Skeletal muscle cell (primary cell): ENCODE measurements at regions not wholly inside any gene's neighbourhood (a gene's known extent, or its start where the extent isn't known, plus 50 kb on each side); places are given as distances from the start of the nearest gene placed in this dataset.

Source experiments
- DNase-seq: peaks from one replicate; pipeline ENCODE4 v3.0.0-alpha.2; 2010; ENCODE audit warnings: low read depth
- H3K4me3 ChIP-seq: 2 replicates; pipeline ENCODE4 v1.5.1; 2011; ENCODE audit warnings: low read depth, mild to moderate bottlenecking, control low read depth, low read length, moderate library complexity

DNA sequence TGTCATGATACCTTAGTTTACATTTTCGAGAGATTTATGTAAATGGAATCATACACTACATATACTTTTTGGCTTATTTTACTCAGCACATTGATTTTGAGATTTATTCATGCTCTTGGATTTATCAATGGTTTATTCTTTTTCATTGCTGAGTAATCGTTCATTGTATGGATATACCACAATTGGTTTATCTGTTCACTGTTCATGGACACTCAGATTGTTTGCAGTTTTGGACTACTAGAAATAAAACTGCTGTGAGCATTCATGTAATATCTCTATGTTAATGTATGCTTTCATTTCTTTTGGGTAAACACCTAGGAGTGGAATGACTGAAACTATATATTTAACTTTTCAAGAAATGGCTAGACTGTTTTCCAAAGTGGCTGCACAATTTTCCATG is 550.9 kb upstream of the ADAMTS9 start:
- no peak for DNase-seq
- H3K4me3 ChIP-seq = no peak overlapping the region

DNA sequence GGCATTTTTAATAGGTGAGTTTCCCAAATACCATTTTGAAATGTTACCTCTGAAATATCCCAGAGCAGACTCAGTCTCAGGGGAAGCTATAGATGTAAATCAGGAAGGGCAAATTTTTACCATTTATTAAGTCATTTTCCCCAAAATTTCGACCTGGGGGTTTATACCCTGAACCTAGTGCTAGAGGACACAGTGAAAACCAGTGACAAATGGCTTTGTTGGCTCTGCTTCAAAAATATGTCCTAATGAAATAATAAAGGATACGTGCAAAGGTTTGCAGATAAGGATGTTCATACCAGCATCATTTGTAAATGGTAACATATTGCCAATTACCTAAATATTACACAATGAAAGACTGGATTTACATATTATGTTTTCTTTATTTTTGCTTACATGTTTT is 546.7 kb upstream of the ADAMTS9 start:
- no peak for DNase-seq
- no peak overlapping the region for H3K4me3 ChIP-seq

DNA sequence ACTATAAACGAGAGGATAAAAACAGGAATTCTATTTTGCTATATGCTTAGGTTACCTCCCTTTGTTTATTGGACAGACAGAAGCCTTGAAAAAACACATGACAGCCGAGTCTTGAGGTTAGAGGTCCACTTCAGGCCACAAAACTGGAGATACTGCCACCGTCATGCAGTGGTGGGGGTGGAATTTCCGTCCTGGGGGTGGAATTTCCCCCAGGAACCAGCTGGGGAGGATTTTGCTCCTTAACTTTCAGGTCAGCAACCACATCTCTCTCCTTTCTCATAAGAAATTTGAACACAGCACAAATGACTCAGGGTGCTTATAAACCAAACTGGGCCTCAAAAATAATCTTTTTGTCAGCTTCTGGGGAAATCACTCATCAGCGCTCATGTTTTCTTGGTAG is 545.8 kb upstream of the ADAMTS9 start:
- DNase-seq = no peak
- no peak overlapping the region for H3K4me3 ChIP-seq

DNA sequence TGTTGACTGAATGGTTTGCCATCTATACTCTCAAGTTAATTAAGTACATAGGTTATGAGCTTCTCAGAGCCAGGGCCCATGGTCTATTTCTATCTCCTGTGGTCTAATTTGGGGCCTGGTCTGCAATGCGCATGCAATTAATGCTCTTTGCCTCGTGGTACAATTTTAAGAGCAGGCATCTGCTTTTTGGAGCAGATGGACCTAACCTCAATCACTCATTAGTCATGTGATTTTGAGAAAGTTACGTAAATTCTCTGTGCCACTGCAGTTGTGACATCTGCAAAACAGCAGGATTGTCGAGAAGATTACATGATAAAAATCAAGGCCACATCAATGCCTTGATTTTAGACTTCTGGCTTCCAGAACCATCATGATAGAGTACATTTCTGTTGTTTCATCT is 543.7 kb upstream of the ADAMTS9 start:
- DNase-seq = no peak
- no peak overlapping the region for H3K4me3 ChIP-seq

DNA sequence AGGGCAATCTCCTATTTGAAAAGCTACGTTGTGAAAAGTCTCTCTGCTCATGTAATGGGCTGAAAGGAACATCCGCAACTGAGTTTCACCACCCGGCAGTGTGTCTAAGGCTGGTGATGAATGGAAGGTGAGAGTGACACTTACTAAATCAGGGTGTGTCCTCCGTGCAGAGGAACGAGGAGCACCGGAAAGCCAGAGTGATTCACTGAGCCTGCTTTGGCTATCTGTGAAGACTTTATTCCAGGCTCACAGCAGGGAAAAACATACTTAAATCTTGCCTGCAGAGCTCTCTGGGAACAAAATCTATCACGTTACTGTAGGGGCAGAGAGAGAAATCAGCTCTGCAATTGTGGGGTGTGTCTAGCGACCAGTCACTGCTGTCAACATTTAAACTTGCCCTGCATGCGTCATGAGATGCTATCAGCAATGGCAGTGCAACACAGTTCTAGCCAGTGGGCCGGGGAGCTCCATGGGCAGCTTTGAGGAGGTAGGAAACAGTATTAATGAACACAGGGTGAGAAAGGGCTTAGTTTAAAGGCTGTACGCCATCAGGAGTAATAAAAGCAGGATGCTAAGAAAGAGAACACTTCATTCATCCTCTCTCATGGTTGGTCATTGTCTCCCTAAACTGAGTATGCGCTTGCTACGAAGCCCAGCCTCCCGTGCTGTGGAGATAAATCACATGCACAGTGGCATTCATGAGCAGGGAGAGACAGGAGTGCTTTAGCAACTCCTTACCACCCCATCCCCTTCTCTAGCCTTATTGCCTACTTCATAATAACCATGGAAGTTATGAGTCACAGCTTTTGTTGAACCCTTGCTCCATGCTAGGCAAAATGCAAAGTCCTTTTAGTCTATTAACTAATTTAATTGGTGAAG is 542.7 kb upstream of the ADAMTS9 start:
- no peak overlapping the region for H3K4me3 ChIP-seq

DNA sequence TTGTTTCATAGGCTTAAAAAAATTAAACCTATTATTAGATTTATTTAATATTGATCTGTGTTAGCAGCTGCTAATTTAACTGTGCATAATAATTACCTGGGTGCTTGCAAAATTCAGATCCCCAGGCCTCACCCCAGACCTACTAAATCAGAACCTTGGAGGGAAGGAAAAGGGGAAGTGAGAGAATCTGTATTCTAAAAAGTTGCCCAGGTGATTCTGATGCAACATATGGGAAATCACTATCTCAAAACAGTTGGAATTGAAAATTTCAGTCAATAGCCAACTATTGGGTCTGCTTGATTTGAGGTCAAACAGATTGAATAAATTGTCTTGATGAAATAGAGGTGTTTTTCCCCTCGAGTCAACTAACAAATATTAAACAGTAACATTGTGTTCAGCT is 538.5 kb upstream of the ADAMTS9 start:
- DNase-seq = no peak
- H3K4me3 ChIP-seq = no peak overlapping the region

More for the DNA sequence above, 542.7 kb upstream of the ADAMTS9 start:
- no peak for DNase-seq

DNA sequence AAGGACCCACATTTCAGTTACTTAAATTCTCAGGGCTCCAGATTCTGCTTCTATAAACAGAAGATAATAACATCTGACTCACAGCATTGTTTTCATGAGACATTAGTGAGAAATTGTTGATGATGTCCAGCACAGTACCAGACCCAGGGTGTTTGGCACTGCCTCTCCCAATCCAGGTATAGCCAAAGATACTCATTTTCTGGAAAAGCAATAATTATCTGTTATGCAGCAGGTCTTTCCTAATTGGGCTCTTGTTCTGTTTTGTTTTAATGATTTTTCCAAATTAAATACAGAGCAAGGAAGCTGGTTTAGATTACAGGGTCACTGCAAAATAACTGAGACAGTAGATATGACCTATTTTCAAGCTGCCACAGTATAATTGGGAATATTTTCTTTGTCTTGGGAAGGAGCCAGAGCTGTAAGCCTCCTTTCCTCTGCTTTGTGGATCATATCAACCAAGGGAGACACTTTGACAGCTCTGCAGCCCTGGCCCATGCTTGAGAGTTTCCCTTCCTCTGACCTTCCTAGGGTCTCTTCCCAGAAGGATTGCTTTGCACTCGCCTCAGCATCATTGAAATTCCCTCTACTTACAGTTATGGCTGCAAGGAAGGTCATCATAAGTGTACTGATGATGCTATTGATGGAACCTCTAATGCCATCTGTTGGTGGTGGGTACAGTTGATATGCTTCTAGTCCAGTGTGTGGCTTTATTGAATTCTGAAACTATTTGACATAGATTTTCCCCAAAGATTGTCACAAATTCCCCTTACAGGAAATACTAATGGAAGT is 522.4 kb upstream of the ADAMTS9 start:
- no peak overlapping the region for H3K4me3 ChIP-seq
- no peak for DNase-seq

DNA sequence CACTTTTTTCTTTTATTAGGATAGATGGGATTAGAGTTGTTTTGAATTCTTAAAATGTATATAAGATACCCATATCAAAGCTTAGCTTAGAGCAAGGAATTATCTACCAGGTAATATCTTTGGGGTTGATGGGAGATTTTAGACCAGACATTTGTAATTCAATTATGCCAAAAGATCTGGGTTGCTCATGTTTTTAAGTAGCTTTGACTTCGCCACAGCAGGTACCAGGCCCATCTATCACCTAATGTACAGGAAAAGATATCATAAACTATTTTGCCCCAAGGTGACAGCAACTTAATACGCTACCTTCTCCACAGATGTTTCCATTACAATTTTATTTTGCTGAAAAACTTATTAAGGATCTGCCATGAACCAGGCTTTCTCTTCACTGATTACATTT is 514.6 kb upstream of the ADAMTS9 start:
- H3K4me3 ChIP-seq = no peak overlapping the region
- DNase-seq = no peak

DNA sequence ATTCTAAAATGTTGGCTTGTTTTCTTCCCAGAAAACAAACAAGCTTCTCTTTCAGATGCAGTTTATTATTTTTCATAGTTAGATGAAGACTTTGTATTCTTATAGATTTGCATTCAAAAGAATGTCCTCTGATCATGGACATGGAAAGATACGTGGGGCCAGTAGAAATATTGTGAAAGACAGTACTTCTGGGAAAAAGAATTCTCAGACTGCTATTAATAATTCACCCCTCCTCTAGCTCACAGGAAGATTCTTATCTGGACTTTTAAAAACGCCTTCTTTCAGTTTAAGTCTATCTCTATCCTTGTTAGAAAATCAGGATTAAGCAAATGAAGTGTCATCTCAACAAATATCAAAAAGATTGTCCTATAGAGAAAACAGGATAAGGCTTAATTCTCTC is 514.1 kb upstream of the ADAMTS9 start:
- DNase-seq = no peak
- no peak overlapping the region for H3K4me3 ChIP-seq

DNA sequence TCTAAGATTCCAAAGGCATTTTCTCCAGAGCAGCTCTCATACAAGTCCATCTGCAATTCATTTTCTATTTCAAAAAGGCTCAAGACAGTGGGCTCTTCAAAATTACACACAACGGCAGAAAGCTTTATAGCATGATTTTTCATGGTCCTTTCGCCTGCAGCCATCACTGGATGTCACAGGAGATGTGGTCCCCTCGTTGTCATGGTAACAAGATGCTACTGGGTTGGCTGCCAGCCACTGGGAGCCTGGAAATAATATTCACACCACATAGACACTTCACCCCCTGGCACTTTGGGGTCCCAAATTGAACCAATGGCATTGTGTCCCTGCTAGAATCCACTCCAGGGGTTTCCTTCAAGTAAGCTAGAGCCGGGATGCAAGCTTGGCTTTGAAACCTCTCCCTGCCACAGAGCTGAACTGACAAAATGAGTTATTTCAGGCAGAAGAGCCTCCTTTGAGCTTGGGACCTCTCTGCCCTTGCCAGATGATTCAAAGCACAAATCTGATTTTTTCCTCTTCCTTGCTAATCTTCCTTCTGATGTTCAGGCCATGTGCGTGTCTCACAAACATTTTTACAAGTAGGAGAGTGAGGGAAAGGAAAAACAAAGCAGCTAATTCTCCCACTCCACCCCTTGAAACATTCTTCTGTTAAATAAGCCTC is 512.6 kb upstream of the ADAMTS9 start:
- no peak overlapping the region for H3K4me3 ChIP-seq
- DNase-seq = no peak

DNA sequence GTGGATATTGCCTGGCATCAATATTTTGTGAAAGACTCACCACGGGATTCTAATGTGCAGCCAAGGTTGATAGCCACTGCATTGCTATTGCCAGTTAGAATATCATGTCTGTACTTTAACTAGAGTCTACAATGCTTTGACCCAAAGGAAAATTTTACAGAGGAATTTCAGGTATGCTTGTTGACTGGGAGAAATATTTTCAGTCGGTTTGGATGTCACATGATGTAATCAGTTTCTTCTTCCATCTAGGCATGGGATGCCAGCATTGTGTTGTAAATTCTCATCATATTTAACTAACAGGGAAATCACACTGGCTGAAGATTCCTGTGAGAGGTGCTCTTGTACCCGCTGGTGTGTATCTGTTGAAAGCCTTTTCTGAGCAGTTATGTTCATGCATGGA is 508.9 kb upstream of the ADAMTS9 start:
- no peak overlapping the region for H3K4me3 ChIP-seq
- no peak for DNase-seq

DNA sequence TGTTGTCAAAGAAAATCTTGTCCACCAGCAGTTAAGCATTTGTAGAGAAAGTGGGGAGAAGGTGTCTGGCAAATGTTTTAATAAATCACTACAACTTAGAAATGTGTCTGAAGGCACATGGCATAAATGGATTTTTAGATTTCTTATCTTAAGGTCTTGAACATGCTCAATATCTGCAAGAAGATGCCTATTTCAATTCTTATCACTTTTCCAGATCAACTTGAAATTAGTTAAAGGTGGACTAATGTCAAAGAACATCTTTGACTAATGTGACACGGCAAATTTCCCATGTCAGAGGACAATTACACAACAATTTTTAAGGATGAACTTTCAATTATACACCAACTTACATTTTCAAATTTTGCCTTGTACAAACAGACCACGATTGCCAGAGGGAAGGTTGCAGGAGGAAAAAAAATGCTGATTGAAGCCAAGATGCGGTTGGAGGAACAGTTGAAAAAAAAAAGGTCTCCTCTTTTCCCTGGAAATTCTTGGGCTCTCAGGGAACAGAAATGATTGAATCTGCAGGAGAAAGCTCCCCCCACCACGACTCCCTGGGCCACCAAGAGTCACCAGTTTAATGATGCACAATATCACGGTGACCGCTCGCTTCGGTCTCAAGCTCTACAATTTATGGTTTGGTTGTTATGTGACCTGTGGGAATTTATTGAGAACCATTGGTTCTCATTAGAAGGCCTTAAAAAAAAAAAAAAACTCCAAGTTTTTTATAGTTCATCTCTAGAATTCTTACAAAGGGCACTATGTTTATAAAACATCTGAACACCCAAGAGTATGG is 507.6 kb upstream of the ADAMTS9 start:
- no peak overlapping the region for H3K4me3 ChIP-seq
- no peak for DNase-seq

DNA sequence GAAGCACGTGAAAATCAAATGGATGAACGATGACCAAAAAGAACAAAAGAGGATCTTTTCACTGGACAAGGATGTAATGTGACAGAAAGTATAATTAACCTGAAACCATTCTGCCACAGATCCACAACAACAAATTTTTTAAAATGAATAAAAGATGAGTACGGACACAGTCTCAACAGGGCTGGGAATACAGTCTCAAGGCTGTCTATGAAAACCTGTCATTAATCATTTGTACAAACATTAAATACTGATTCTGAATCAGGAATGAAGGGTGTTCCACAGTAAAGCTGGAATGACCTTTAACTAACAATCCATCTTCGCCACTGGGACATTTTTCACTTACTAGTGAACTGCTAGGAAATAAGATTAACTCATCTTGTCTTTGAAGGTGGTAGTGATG is 506.9 kb upstream of the ADAMTS9 start:
- no peak overlapping the region for H3K4me3 ChIP-seq
- DNase-seq = no peak

DNA sequence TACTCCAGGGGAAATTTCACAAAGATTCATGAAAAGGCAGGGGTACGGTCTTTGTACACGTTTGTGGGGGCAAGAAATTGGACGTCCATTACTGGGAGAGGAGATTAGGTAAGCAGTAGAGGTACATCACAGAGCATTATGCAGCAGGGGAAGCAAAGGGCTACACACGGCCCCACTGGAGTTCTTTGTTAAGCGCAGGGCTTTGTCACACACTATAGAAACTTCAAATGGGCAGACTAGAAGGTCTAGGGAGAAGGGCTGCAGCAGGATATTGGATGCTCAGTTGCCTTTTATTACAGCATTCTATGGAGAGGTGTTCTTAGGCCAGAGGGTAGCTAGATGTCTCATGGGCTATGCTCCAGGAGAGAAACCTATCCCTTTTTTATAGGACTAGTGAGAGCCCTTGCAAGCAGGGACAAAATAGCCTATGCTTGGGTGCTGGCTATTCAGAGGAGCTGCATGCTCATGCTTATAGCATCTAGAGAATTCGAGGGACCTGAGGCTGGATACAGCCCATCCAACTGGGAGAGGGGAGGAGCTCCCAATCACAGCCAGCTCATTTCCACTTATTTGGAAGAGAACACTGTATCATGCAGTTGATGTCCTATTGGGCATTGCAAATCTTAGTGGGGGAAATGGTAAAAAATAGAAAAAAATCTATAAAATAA is 506.4 kb upstream of the ADAMTS9 start:
- DNase-seq = no peak
- no peak overlapping the region for H3K4me3 ChIP-seq

DNA sequence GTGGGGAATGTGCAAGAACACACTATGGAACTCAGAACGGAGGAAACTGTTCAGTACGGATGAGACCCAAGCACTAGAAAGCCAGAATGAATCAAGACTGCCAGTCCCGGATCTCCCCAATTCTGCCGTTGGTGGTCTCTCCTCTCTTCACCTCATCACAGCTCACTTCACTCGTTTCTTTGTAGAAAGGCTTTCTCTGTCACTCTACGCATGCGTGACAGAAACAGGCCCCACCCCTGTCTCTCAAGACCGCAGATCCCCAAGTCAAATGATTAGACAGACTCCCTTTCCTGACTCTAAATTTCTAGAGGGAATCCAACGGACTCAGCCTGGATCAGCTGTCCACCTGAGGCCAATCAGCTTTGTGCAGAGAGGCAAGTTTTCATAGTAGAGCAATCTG is 505.7 kb upstream of the ADAMTS9 start:
- no peak overlapping the region for H3K4me3 ChIP-seq
- no peak for DNase-seq

DNA sequence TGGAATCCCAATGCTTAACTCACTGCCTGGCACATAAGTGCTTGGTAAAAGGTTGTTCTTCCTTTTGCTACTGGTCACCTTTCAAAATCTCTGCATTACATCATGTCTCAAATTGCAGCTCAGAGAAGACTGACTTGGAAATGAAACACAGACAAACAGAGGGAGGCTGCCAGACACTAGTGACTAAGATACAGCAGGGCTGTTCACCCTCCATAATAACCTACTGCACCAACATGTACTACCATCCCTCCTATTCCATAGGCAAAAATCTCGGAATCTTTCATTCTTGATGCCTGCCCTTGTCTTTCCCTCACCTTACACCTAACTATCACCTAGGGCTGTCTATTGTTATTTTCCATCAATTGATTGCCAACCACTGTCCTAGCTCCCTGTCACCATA is 502.3 kb upstream of the ADAMTS9 start:
- H3K4me3 ChIP-seq = no peak overlapping the region
- no peak for DNase-seq

DNA sequence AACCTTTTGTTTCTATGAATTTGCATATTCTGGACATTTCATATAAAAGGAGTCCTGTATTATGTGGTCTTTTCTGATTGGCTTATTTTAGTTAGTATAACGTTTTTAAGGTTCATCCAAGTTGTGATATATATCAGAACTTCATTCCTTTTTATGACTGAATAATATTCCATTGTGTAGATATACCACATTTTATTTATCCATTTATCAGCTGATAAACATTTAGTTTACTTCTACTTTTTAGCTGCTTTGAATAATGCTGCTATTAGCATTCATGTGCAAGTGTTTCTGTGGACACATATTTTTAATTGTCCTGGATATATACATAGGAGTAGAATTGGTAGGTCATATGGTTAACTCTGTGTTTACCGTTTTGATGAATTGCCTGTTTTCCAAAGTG is 498.5 kb upstream of the ADAMTS9 start:
- H3K4me3 ChIP-seq = no peak overlapping the region
- DNase-seq = no peak

DNA sequence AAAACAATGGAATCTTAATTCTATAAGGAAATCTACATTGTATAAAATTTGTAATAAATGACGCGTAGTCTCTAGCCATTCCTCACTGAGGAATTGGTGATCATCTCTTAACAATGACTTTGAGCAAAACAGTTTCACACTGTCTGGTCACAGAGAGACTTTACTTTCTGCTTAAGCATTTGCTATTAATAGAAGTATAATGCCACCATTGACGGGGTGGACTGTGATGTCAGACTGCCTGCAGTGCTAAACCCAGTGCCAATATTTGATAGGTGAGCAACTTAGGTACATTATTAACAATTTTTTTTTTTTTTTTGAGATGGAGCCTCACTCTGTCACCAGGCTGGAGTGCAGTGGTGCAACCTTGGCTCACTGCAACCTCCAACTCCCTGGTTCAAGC is 494.9 kb upstream of the ADAMTS9 start:
- H3K4me3 ChIP-seq = no peak overlapping the region
- DNase-seq = no peak

DNA sequence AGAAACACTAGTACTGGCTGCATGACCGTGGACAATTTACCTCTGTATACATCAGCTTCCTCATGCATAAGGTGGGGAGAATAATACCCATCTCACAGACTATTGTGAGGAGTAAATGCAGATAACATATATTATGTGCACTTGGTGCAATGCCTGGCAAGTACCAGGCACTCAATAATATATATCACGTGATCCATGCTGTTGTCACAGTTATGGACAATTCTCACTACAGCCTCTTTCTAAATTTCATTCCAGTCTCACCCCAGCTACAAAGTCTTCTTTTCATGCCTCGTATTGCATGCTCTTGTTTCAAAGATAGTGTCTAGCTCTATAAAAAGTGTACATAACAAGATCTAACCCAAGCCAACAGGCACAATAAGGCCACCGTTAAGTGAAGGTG is 494.3 kb upstream of the ADAMTS9 start:
- no peak for DNase-seq
- H3K4me3 ChIP-seq = no peak overlapping the region
